ENCODE measurements at regions not wholly inside any gene's neighbourhood (a gene's known extent, or its start where the extent isn't known, plus 50 kb on each side); places are given as distances from the start of the nearest gene placed in this dataset.
"Not testable (repeated sequence)": the region's sequence is repeated elsewhere in the genome, so short reads cannot be mapped to it uniquely, and the experiment has no call there.

DNA sequence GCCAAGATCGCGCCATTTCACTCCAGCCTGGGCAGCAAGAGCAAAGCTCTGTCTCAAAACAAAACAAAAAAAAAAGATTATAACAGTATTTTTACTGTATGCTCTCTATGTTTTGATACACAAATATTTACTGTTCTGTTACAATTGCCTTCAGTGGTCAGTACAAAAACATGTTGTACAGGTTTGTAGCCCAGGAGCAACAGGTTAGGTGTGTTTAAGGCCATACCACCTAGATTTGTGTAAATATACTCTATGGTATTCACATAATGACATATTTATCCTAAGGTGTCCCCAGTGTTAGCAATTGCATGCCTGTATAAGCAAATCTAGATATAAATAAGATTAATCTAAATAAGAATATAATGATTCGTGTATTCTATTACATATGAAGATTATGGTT is 625.0 kb downstream of the TMEM182 start:
- no peaks in the 10 kb centered on the region for H3K36me3 Mint-ChIP-seq (ENCODE audit: low read depth)
- H3K27ac Mint-ChIP-seq (ENCODE audit: unreplicated experiment), result no peak overlapping the region
- H3K4me1 Mint-ChIP-seq, result no peaks in the 10 kb centered on the region
- DNase-seq (ENCODE audit: low read depth, low spot score), result no peak
- TF ChIP-seq, protein P1, sequence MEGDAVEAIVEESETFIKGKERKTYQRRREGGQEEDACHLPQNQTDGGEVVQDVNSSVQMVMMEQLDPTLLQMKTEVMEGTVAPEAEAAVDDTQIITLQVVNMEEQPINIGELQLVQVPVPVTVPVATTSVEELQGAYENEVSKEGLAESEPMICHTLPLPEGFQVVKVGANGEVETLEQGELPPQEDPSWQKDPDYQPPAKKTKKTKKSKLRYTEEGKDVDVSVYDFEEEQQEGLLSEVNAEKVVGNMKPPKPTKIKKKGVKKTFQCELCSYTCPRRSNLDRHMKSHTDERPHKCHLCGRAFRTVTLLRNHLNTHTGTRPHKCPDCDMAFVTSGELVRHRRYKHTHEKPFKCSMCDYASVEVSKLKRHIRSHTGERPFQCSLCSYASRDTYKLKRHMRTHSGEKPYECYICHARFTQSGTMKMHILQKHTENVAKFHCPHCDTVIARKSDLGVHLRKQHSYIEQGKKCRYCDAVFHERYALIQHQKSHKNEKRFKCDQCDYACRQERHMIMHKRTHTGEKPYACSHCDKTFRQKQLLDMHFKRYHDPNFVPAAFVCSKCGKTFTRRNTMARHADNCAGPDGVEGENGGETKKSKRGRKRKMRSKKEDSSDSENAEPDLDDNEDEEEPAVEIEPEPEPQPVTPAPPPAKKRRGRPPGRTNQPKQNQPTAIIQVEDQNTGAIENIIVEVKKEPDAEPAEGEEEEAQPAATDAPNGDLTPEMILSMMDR (conservative IDR thresholded peaks at IDR 0.05), result no peak
- H3K27me3 Mint-ChIP-seq (ENCODE audit: low read depth), result no peaks in the 10 kb centered on the region
- H3K4me3 Mint-ChIP-seq, result no peak overlapping the region
- H3K9me3 Mint-ChIP-seq, result no peaks in the 10 kb centered on the region

DNA sequence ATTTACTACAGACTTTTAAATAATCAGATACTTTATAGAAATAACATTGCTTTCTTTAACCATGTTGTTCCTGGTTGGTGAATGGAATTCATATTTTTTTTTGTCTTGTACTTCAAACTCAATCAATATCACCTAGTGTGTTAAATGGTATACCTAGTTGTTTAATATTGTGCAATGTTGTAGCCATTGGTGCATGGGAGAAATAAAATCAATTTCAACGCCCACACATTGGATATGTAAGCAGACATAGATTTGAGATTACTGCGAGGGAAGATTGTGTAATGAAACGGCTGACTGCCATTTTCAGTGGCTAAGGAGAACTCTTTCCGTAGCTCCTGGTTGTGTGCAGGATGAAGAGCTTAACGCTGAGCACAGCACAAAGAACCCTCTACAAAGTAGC is 626.1 kb downstream of the TMEM182 start:
- H3K9me3 Mint-ChIP-seq, result no peaks in the 10 kb centered on the region
- DNase-seq (ENCODE audit: low read depth, low spot score), result no peak
- no peaks in the 10 kb centered on the region for H3K36me3 Mint-ChIP-seq (ENCODE audit: low read depth)
- H3K4me1 Mint-ChIP-seq, result no peaks in the 10 kb centered on the region
- peak overlapping the region; percentile 2 for H3K27ac Mint-ChIP-seq (ENCODE audit: unreplicated experiment)
- H3K27me3 Mint-ChIP-seq (ENCODE audit: low read depth), result no peaks in the 10 kb centered on the region
- TF ChIP-seq, protein P1 (conservative IDR thresholded peaks at IDR 0.05), result no peak
- H3K4me3 Mint-ChIP-seq, result no peak overlapping the region

DNA sequence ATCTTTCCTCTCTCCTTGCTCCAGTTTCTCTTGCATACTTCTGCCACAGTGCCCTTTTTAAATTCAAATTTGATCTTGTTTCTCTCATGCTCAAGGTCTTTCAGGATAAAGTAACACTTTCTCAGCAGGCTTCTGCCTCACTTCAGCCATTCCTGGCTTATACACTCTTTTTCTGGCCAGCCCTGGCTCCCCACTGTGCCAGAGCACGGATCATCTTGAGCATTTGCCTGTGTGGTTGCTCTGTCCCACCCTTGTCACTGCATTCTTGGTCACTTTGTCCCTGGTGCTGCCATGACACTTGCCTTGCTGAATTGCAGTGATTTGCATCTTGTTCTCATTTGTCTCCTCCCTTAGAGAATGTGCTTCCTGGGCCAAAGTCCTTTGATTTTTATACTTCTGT is 634.3 kb downstream of the TMEM182 start:
- TF ChIP-seq, protein P1 (conservative IDR thresholded peaks at IDR 0.05), result no peak
- peaks cover 3% of the 10 kb centered on the region for H3K36me3 Mint-ChIP-seq (ENCODE audit: low read depth)
- H3K4me1 Mint-ChIP-seq, result peaks cover 26% of the 10 kb centered on the region
- H3K9me3 Mint-ChIP-seq, result peaks cover 8% of the 10 kb centered on the region
- no peak for DNase-seq (ENCODE audit: low read depth, low spot score)
- H3K27ac Mint-ChIP-seq (ENCODE audit: unreplicated experiment), result peak overlapping the region; percentile 47
- no peaks in the 10 kb centered on the region for H3K27me3 Mint-ChIP-seq (ENCODE audit: low read depth)
- H3K4me3 Mint-ChIP-seq, result no peak overlapping the region

DNA sequence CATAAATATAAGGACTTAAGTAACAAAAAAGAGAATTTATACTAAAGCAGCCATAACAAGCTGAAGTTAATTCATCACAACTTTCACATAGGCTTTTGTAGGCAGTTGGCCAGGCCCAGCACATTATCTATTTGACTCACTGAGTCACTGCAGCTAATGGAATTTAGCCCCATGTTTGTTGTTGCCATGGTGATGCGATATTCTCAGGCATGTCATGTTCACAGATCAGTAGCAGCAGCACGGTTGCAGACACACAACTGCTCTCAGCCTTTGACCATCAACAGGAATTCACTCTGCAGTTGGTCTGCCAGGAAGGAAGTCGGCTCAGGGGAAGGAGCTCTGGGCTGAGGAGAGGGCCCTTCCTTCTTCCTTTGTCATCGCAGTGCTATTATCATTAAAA is 639.8 kb downstream of the TMEM182 start:
- DNase-seq (ENCODE audit: low read depth, low spot score), result peak; percentile 41
- H3K27ac Mint-ChIP-seq (ENCODE audit: unreplicated experiment), result peak overlapping the region; percentile 98
- H3K9me3 Mint-ChIP-seq, result peaks cover 12% of the 10 kb centered on the region
- peaks cover 3% of the 10 kb centered on the region for H3K36me3 Mint-ChIP-seq (ENCODE audit: low read depth)
- no peaks in the 10 kb centered on the region for H3K27me3 Mint-ChIP-seq (ENCODE audit: low read depth)
- H3K4me3 Mint-ChIP-seq, result peak overlapping the region; percentile 56
- H3K4me1 Mint-ChIP-seq, result peaks cover 52% of the 10 kb centered on the region
- TF ChIP-seq, protein P1 (conservative IDR thresholded peaks at IDR 0.05), result no peak

DNA sequence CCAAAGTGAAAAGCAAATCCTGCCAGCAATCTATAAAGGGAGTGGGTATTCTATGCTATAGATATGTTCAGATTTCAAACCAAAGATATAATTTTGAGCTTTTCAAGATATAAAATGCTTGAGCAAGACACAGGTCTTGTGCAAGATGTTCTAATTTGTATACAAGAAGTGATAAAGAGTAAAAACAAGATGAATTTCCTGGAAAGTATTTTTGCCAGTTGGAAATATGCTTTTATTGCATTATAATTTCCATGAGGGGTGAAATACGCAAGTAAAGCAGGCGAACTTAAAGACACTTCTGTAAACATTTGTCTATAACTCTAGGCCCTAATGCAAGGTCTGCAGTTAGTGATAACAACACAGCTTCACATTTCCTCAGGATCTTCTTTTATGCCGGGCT is 640.5 kb downstream of the TMEM182 start:
- Mint-ChIP-seq H3K27me3 (ENCODE audit: low read depth) (no peaks in the 10 kb centered on the region), H3K27ac (ENCODE audit: unreplicated experiment) (peak overlapping the region; percentile 98), H3K4me1 (peaks cover 52% of the 10 kb centered on the region), H3K9me3 (peaks cover 12% of the 10 kb centered on the region), H3K36me3 (ENCODE audit: low read depth) (peaks cover 1% of the 10 kb centered on the region), H3K4me3 (peak overlapping the region; percentile 56)
- TF ChIP-seq, protein P1 (conservative IDR thresholded peaks at IDR 0.05), result no peak
- DNase-seq (ENCODE audit: low read depth, low spot score), result no peak

DNA sequence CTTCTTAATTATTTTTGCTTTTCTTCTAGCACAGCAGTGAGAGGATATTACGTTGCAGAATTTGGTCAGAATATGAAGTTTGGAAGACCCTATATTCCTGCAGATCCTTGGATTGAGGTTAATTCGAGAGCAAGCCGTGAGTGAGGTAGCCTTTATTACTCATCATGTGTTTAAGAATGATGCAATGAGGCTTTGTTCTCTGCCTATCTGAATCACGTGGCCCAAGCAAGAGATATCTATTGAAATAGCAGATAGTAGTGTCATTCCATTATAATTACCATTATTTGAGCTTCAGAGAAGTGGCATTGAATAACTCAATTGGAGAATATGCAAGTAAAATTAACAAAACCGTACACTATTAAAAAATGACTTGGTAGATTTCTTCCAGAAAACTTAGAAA is 641.1 kb downstream of the TMEM182 start:
- DNase-seq (ENCODE audit: low read depth, low spot score), result no peak
- Mint-ChIP-seq H3K27me3 (ENCODE audit: low read depth) (no peaks in the 10 kb centered on the region), H3K4me1 (peaks cover 51% of the 10 kb centered on the region), H3K9me3 (peaks cover 10% of the 10 kb centered on the region), H3K4me3 (no peak overlapping the region), H3K36me3 (ENCODE audit: low read depth) (no peaks in the 10 kb centered on the region), H3K27ac (ENCODE audit: unreplicated experiment) (peak overlapping the region; percentile 29)
- TF ChIP-seq, protein P1 (conservative IDR thresholded peaks at IDR 0.05), result no peak

DNA sequence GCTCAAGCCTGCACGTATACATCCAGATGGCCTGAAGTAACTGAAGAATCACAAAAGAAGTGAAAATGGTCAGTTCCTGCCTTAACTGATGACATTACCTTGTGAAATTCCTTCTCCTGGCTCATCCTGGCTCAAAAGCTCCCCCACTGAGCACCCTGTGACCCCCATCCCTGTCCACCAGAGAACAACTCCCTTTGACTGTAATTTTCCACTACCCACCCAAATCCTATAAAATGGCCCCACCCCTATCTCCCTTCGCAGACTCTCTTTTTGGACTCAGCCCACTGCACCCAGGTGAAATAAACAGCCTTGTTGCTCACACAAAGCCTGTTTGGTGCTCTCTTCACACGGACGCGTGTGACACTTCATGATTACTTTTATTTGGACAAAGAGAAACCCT is 641.6 kb downstream of the TMEM182 start:
- H3K4me3 Mint-ChIP-seq; DNase-seq (ENCODE audit: low read depth, low spot score); H3K9me3 Mint-ChIP-seq; H3K27me3 Mint-ChIP-seq (ENCODE audit: low read depth); H3K36me3 Mint-ChIP-seq (ENCODE audit: low read depth): not testable (repeated sequence)
- H3K27ac Mint-ChIP-seq (ENCODE audit: unreplicated experiment), result peak overlapping the region; percentile 59
- peaks cover 47% of the 10 kb centered on the region for H3K4me1 Mint-ChIP-seq
